HepG2 (cell line): ENCODE measurements at regions not wholly inside any gene's neighbourhood (a gene's known extent, or its start where the extent isn't known, plus 50 kb on each side); places are given as distances from the start of the nearest gene placed in this dataset.
A peak's percentile ranks its signal among the peaks of the same experiment; 100 is the strongest.

Experiments used
- ARID4A ChIP-seq: sonication (generic); formaldehyde crosslinking; IDR thresholded peaks from 2 replicates; pipeline ENCODE4 v1.5.0; 2020; ENCODE audit warnings: mild to moderate bottlenecking, missing genetic modification reagents, borderline replicate concordance
- CC2D1A ChIP-seq: sonication (generic); formaldehyde crosslinking; IDR thresholded peaks from 2 replicates; pipeline ENCODE4 v1.8.1; 2023; ENCODE audit warnings: mild to moderate bottlenecking, missing genetic modification reagents
- CREBL2 ChIP-seq: sonication (generic); formaldehyde crosslinking; IDR thresholded peaks from 2 replicates; pipeline ENCODE4 v1.8.1; 2023; ENCODE audit warnings: missing genetic modification reagents, mild to moderate bottlenecking, borderline replicate concordance
- EP300 ChIP-seq, 3 experiments: sonication (generic) in 1 of 3; formaldehyde crosslinking in 1 of 3; IDR thresholded peaks; 2 replicates each; pipeline versions ENCODE4 v1.5.1 to v1.6.1; 2011 to 2020; ENCODE audit warnings: low read depth in 2 of 3, low read length in 2 of 3, borderline replicate concordance in 1 of 3, improper control_type of control experiment in 1 of 3, mild to moderate bottlenecking in 1 of 3, missing genetic modification reagents in 1 of 3, moderate library complexity in 1 of 3
- FOSL2 ChIP-seq: sonication (generic); formaldehyde crosslinking; IDR thresholded peaks from 2 replicates; pipeline ENCODE4 v1.4.0; 2020; ENCODE audit warnings: missing genetic modification reagents
- FOXA3 ChIP-seq: IDR thresholded peaks from 2 replicates; pipeline ENCODE4 v1.6.1; 2016; ENCODE audit warnings: missing genetic modification reagents, missing compliant biosample characterization
- FOXJ3 ChIP-seq: sonication (generic); formaldehyde crosslinking; IDR thresholded peaks from 2 replicates; pipeline ENCODE4 v1.4.0; 2020; ENCODE audit warnings: missing genetic modification reagents, mild to moderate bottlenecking, borderline replicate concordance
- FOXK1 ChIP-seq: sonication (generic); formaldehyde crosslinking; IDR thresholded peaks from 2 replicates; pipeline ENCODE4 v1.4.0; 2020; ENCODE audit warnings: low read depth, missing genetic modification reagents, borderline replicate concordance
- GZF1 ChIP-seq: sonication (generic); formaldehyde crosslinking; IDR thresholded peaks from 2 replicates; pipeline ENCODE4 v1.5.1; 2020; ENCODE audit warnings: mild to moderate bottlenecking, missing genetic modification reagents
- HNF1B ChIP-seq: sonication (generic); formaldehyde crosslinking; IDR thresholded peaks from 2 replicates; pipeline ENCODE4 v1.5.1; 2020; ENCODE audit warnings: mild to moderate bottlenecking, moderate library complexity, missing genetic modification reagents
- HNRNPUL1 ChIP-seq: fragments of 200-400 bp; formaldehyde crosslinking; IDR thresholded peaks from 2 replicates; pipeline ENCODE4 v1.6.1; 2017; ENCODE audit warnings: low read depth, mild to moderate bottlenecking, low read length, moderate library complexity
- HOXA9 ChIP-seq: sonication (generic); formaldehyde crosslinking; IDR thresholded peaks from 2 replicates; pipeline ENCODE4 v1.8.1; 2022; ENCODE audit warnings: missing genetic modification reagents, mild to moderate bottlenecking, moderate library complexity, borderline replicate concordance
- JUND ChIP-seq: sonication (generic); formaldehyde crosslinking; IDR thresholded peaks from 2 replicates; pipeline ENCODE4 v1.8.0; 2022; ENCODE audit warnings: mild to moderate bottlenecking, missing genetic modification reagents
- NFKB2 ChIP-seq: sonication (generic); formaldehyde crosslinking; IDR thresholded peaks from 2 replicates; pipeline ENCODE4 v1.4.0; 2020; ENCODE audit warnings: missing genetic modification reagents, borderline replicate concordance
- PAX8 ChIP-seq: sonication (generic); formaldehyde crosslinking; IDR thresholded peaks from 2 replicates; pipeline ENCODE4 v1.8.0; 2022; ENCODE audit warnings: mild to moderate bottlenecking, missing genetic modification reagents, borderline replicate concordance
- SOX5 ChIP-seq: IDR thresholded peaks from 2 replicates; pipeline ENCODE4 v1.6.1; 2016; ENCODE audit warnings: borderline replicate concordance
- ZNF414 ChIP-seq: sonication (generic); formaldehyde crosslinking; IDR thresholded peaks from 2 replicates; pipeline ENCODE4 v1.5.0; 2020; ENCODE audit warnings: missing genetic modification reagents
- ZNF607 ChIP-seq: sonication (generic); formaldehyde crosslinking; IDR thresholded peaks from 2 replicates; pipeline ENCODE4 v1.5.1; 2020; ENCODE audit warnings: missing genetic modification reagents, mild to moderate bottlenecking, borderline replicate concordance
- ZNF747 ChIP-seq: sonication (generic); formaldehyde crosslinking; IDR thresholded peaks from 2 replicates; pipeline ENCODE4 v1.8.1; 2023; ENCODE audit warnings: missing genetic modification reagents, mild to moderate bottlenecking, borderline replicate concordance
- ZNF775 ChIP-seq: sonication (generic); formaldehyde crosslinking; IDR thresholded peaks from 2 replicates; pipeline ENCODE4 v1.4.0; 2020; ENCODE audit warnings: missing genetic modification reagents, mild to moderate bottlenecking, moderate library complexity, borderline replicate concordance
- ZNF839 ChIP-seq: sonication (generic); formaldehyde crosslinking; IDR thresholded peaks from 2 replicates; pipeline ENCODE4 v1.4.0; 2020; ENCODE audit warnings: missing genetic modification reagents, mild to moderate bottlenecking, borderline replicate concordance
- ZUFSP ChIP-seq: sonication (generic); formaldehyde crosslinking; IDR thresholded peaks from 2 replicates; pipeline ENCODE4 v1.9.0; 2021; ENCODE audit warnings: missing genetic modification reagents, mild to moderate bottlenecking, borderline replicate concordance

GRCh38 chrX:131441033-131441432 is 102.8 kb upstream of the OR13H1 start (continued):
- TF ChIP-seq HNF1B (no peak), HOXA9 (no peak), ZNF839 (no peak), CREBL2 (CRISPR knock-in tag) (no peak), ZNF775 (no peak), ZNF607 (CRISPR knock-in tag) (no peak), SOX5 (CRISPR knock-in tag) (peak; percentile 67), JUND (CRISPR knock-in tag) (peak; percentile 59; the same call in 1 of the 2 replicates), NFKB2 (CRISPR knock-in tag) (no peak), ARID4A (no peak), ZUFSP (CRISPR knock-in tag) (no peak), HNRNPUL1 (no peak), EP300 (IDR thresholded peaks at IDR 0.05; ENCODE audit: low read depth in 2 of 2, low read length in 2 of 2) (peak in 1 of 2 experiments; percentile 11; a peak in 1 of 4 replicates), EP300 (CRISPR knock-in tag; IDR thresholded peaks at IDR 0.05; ENCODE audit: borderline replicate concordance) (no peak), FOSL2 (CRISPR knock-in tag) (peak; percentile 92), FOXK1 (CRISPR knock-in tag) (0 out of 2 replicates have a peak, but pooled peaks have one; percentile 19), CC2D1A (CRISPR knock-in tag) (no peak), GZF1 (CRISPR knock-in tag) (no peak), FOXA3 (peak; percentile 81), PAX8 (CRISPR knock-in tag) (no peak), ZNF747 (CRISPR knock-in tag) (no peak), ZNF414 (no peak), FOXJ3 (CRISPR knock-in tag) (no peak)
